SK-N-SH (cell line): ENCODE measurements at regions not wholly inside any gene's neighbourhood (a gene's known extent, or its start where the extent isn't known, plus 50 kb on each side); places are given as distances from the start of the nearest gene placed in this dataset.

Source experiments
- CTCF ChIA-PET: fragments of 300-600, 350-600 bp; formaldehyde crosslinking; extraction: SDS; loops from one replicate; lab custom pipeline; 2021; lab: Yijun Ruan, JAX
- POLR2A ChIA-PET: fragments of 350-600 bp; sonication (Branson Sonifier 250); formaldehyde crosslinking; extraction: SDS; loops from one replicate; lab custom pipeline; 2020; ENCODE audit warnings: antibody characterized with exemption, inconsistent platforms; lab: Yijun Ruan, JAX
- DNase-seq: peaks from one replicate; pipeline ENCODE4 v3.0.0; 2012
- H2AFZ ChIP-seq: fragments of 200-600 bp; sonication (generic); 2 replicates; pipeline ENCODE4 v1.8.1; 2016; ENCODE audit warnings: antibody characterized with exemption, mild to moderate bottlenecking, low read depth
- H3F3A ChIP-seq: fragments of 200-600 bp; sonication (generic); replicated peaks from 2 replicates; pipeline ENCODE3; 2016; ENCODE audit warnings: antibody characterized with exemption, mild to moderate bottlenecking; ENCODE audit not compliant: insufficient read depth
- H3K27ac ChIP-seq, 2 experiments: fragments of 200-500 bp in 1 of 2; fragments of 200-600 bp in 1 of 2; sonication (Bioruptor generic) in 1 of 2; sonication (generic), shearing (Covaris generic) in 1 of 2; 2 replicates each; pipeline versions ENCODE4 v1.5.1 to v1.6.1; 2014 to 2016; ENCODE audit warnings: low read depth in 2 of 2, inconsistent platforms in 1 of 2, low read length in 1 of 2, mild to moderate bottlenecking in 1 of 2, mixed read lengths in 1 of 2
- H3K27me3 ChIP-seq: fragments of 200-600 bp; sonication (generic), shearing (Covaris generic); 2 replicates; pipeline ENCODE4 v1.6.1; 2016; ENCODE audit warnings: mixed run types; ENCODE audit not compliant: insufficient read depth
- H3K36me3 ChIP-seq, 2 experiments: fragments of 200-500 bp in 1 of 2; fragments of 200-600 bp in 1 of 2; sonication (Bioruptor generic) in 1 of 2; sonication (generic) in 1 of 2; replicated peaks in 1 of 2; 2 replicates each; pipeline versions ENCODE3 to v1.5.1; 2014 to 2016; ENCODE audit warnings: low read length in 1 of 2, mild to moderate bottlenecking in 1 of 2; ENCODE audit not compliant: insufficient read depth in 2 of 2, control insufficient read depth in 1 of 2
- H3K4me1 ChIP-seq, 2 experiments: fragments of 200-500 bp in 1 of 2; fragments of 200-600 bp in 1 of 2; sonication (Bioruptor generic) in 1 of 2; sonication (generic), shearing (Covaris generic) in 1 of 2; 2 replicates each; pipeline versions ENCODE4 v1.5.1 to v1.6.1; 2014 to 2016; ENCODE audit warnings: low read depth in 1 of 2, low read length in 1 of 2, mixed run types in 1 of 2; ENCODE audit not compliant: insufficient read depth in 2 of 2, control insufficient read depth in 1 of 2
- H3K4me2 ChIP-seq: fragments of 200-600 bp; sonication (generic), shearing (Covaris generic); 2 replicates; pipeline ENCODE4 v1.6.1; 2017; ENCODE audit warnings: mixed run types
- H3K4me3 ChIP-seq, 2 experiments: fragments of 200-500 bp in 1 of 2; fragments of 200-600 bp in 1 of 2; sonication (Bioruptor generic) in 1 of 2; sonication (generic), shearing (Covaris generic) in 1 of 2; 2 replicates each; pipeline versions ENCODE4 v1.5.1 to v1.8.1; 2014 to 2016; ENCODE audit warnings: low read depth in 2 of 2, inconsistent platforms in 1 of 2, low read length in 1 of 2, mild to moderate bottlenecking in 1 of 2, mixed read lengths in 1 of 2, moderate library complexity in 1 of 2
- H3K79me2 ChIP-seq: fragments of 200-600 bp; sonication (generic); 2 replicates; pipeline ENCODE4 v1.8.1; 2017; ENCODE audit warnings: mild to moderate bottlenecking; ENCODE audit not compliant: insufficient read depth
- H3K9ac ChIP-seq: fragments of 200-600 bp; sonication (generic); 2 replicates; pipeline ENCODE4 v1.6.1; 2017; ENCODE audit warnings: mixed run types
- H3K9me2 ChIP-seq: fragments of 200-600 bp; sonication (generic); 2 replicates; pipeline ENCODE4 v1.6.1; 2017; ENCODE audit warnings: mixed run types
- H3K9me3 ChIP-seq: fragments of 200-600 bp; sonication (generic); 2 replicates; pipeline ENCODE4 v1.6.1; 2017; ENCODE audit warnings: mixed run types, mild to moderate bottlenecking, moderate library complexity
- H4K20me1 ChIP-seq: fragments of 200-600 bp; sonication (generic); 2 replicates; pipeline ENCODE4 v1.6.1; 2017; ENCODE audit warnings: mild to moderate bottlenecking, mixed run types; ENCODE audit not compliant: insufficient read depth
- MEF2A ChIP-seq: IDR thresholded peaks from 2 replicates; pipeline ENCODE4 v1.4.0; 2012; ENCODE audit warnings: low read depth, borderline replicate concordance
- NFIC ChIP-seq: IDR thresholded peaks from 2 replicates; pipeline ENCODE4 v1.4.0; 2012; ENCODE audit warnings: borderline replicate concordance
- NRF1 ChIP-seq: IDR thresholded peaks from 2 replicates; pipeline ENCODE4 v1.6.1; 2012; ENCODE audit warnings: low read depth, mild to moderate bottlenecking, low read length
- POLR2AphosphoS5 ChIP-seq: IDR thresholded peaks from 2 replicates; pipeline ENCODE4 v1.6.1; 2012; ENCODE audit warnings: low read depth, low read length
- RCOR1 ChIP-seq: fragments of 150-350 bp; IDR thresholded peaks from 2 replicates; pipeline ENCODE4 v1.6.1; 2017; ENCODE audit warnings: antibody characterized with exemption, low read length
- SIN3A ChIP-seq: IDR thresholded peaks from 2 replicates; pipeline ENCODE4 v1.6.1; 2012; ENCODE audit warnings: low read depth, mild to moderate bottlenecking, low read length, moderate library complexity, borderline replicate concordance
- SMC3 ChIP-seq: IDR thresholded peaks from 2 replicates; pipeline ENCODE4 v1.6.1; 2012; ENCODE audit warnings: low read depth, low read length, improper control_type of control experiment
- TAF1 ChIP-seq: IDR thresholded peaks from 2 replicates; pipeline ENCODE4 v1.6.1; 2012; ENCODE audit warnings: low read depth, mild to moderate bottlenecking, low read length, moderate library complexity, borderline replicate concordance
- TCF12 ChIP-seq: IDR thresholded peaks from 2 replicates; pipeline ENCODE4 v1.4.0; 2012
- TEAD4 ChIP-seq: IDR thresholded peaks from 2 replicates; pipeline ENCODE4 v1.4.0; 2012; ENCODE audit warnings: mild to moderate bottlenecking, borderline replicate concordance; ENCODE audit not compliant: insufficient read depth
- WGBS: methylation state at CpG from one replicate; pipeline ENCODE4 v1.1.6; 2017; ENCODE audit warnings: low lambda C conversion rate; 5-methylcytosine and 5-hydroxymethylcytosine counted together
- TF ChIP-seq, protein P1 (sequence below): fragments of 200-600 bp; sonication (generic); IDR thresholded peaks from 2 replicates; pipeline ENCODE4 v1.6.1; 2017; ENCODE audit warnings: antibody characterized with exemption, mild to moderate bottlenecking, moderate library complexity
- TF ChIP-seq, protein P2 (sequence below): IDR thresholded peaks from 2 replicates; pipeline ENCODE4 v1.4.0; 2012; ENCODE audit warnings: low read depth
- TF ChIP-seq, protein P3 (sequence below): IDR thresholded peaks from 2 replicates; pipeline ENCODE4 v1.4.0; 2012; ENCODE audit warnings: low read depth, borderline replicate concordance
- TF ChIP-seq, protein P4 (sequence below): IDR thresholded peaks from 2 replicates; pipeline ENCODE4 v1.4.0; 2012; ENCODE audit warnings: low read depth, borderline replicate concordance

GRCh38 chr6:156507106-156507505 is 270.1 kb upstream of the ARID1B start:
- no peaks in the 10 kb centered on the region for H3K36me3 ChIP-seq
- H3F3A ChIP-seq: no peaks in the 10 kb centered on the region
- H3K4me1 ChIP-seq: peaks cover 0 to 3% of the 10 kb centered on the region in 2 experiments; a peak in 1 of 4 replicates

More at GRCh38 chr6:156507106-156507505, 270.1 kb upstream of the ARID1B start:
- 48% methylated on average over 4 of the region's 6 CpGs for WGBS
- Histone ChIP-seq H4K20me1 (no peaks in the 10 kb centered on the region), H3K4me3 (no peak overlapping the region), H3K4me2 (no peak overlapping the region), H3K27ac (no peak overlapping the region), H3K79me2 (no peaks in the 10 kb centered on the region), H3K9me2 (no peaks in the 10 kb centered on the region), H3K27me3 (no peaks in the 10 kb centered on the region), H3K9ac (no peak overlapping the region), H2AFZ (no peak overlapping the region), H3K9me3 (no peaks in the 10 kb centered on the region)
- TF ChIP-seq, protein P1, sequence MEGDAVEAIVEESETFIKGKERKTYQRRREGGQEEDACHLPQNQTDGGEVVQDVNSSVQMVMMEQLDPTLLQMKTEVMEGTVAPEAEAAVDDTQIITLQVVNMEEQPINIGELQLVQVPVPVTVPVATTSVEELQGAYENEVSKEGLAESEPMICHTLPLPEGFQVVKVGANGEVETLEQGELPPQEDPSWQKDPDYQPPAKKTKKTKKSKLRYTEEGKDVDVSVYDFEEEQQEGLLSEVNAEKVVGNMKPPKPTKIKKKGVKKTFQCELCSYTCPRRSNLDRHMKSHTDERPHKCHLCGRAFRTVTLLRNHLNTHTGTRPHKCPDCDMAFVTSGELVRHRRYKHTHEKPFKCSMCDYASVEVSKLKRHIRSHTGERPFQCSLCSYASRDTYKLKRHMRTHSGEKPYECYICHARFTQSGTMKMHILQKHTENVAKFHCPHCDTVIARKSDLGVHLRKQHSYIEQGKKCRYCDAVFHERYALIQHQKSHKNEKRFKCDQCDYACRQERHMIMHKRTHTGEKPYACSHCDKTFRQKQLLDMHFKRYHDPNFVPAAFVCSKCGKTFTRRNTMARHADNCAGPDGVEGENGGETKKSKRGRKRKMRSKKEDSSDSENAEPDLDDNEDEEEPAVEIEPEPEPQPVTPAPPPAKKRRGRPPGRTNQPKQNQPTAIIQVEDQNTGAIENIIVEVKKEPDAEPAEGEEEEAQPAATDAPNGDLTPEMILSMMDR: no peak
- no peak for TF ChIP-seq MEF2A
- no peak for TF ChIP-seq TEAD4
- no peak for TF ChIP-seq SIN3A
- no peak for TF ChIP-seq TAF1
- TF ChIP-seq, protein P2, sequence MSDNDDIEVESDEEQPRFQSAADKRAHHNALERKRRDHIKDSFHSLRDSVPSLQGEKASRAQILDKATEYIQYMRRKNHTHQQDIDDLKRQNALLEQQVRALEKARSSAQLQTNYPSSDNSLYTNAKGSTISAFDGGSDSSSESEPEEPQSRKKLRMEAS: no peak
- TF ChIP-seq POLR2AphosphoS5: no peak
- TF ChIP-seq, protein P3, sequence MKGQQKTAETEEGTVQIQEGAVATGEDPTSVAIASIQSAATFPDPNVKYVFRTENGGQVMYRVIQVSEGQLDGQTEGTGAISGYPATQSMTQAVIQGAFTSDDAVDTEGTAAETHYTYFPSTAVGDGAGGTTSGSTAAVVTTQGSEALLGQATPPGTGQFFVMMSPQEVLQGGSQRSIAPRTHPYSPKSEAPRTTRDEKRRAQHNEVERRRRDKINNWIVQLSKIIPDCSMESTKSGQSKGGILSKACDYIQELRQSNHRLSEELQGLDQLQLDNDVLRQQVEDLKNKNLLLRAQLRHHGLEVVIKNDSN: no peak
- TF ChIP-seq NFIC: no peak
- no peak for TF ChIP-seq RCOR1
- no peak for TF ChIP-seq TCF12
- TF ChIP-seq, protein P4, sequence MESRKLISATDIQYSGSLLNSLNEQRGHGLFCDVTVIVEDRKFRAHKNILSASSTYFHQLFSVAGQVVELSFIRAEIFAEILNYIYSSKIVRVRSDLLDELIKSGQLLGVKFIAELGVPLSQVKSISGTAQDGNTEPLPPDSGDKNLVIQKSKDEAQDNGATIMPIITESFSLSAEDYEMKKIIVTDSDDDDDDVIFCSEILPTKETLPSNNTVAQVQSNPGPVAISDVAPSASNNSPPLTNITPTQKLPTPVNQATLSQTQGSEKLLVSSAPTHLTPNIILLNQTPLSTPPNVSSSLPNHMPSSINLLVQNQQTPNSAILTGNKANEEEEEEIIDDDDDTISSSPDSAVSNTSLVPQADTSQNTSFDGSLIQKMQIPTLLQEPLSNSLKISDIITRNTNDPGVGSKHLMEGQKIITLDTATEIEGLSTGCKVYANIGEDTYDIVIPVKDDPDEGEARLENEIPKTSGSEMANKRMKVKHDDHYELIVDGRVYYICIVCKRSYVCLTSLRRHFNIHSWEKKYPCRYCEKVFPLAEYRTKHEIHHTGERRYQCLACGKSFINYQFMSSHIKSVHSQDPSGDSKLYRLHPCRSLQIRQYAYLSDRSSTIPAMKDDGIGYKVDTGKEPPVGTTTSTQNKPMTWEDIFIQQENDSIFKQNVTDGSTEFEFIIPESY: no peak
- TF ChIP-seq NRF1: no peak
- TF ChIP-seq SMC3: no peak
- POLR2A ChIA-PET: no interaction called here
- CTCF ChIA-PET: interaction anchor here (0.6 to 1.0 kb wide), 2 partner anchors 14 to 843 kb away, joined by 3 read pairs; no protein-coding TSS in a partner anchor
- no peak for DNase-seq
